ENCODE measurements at regions not wholly inside any gene's neighbourhood (a gene's known extent, or its start where the extent isn't known, plus 50 kb on each side); places are given as distances from the start of the nearest gene placed in this dataset.

DNA sequence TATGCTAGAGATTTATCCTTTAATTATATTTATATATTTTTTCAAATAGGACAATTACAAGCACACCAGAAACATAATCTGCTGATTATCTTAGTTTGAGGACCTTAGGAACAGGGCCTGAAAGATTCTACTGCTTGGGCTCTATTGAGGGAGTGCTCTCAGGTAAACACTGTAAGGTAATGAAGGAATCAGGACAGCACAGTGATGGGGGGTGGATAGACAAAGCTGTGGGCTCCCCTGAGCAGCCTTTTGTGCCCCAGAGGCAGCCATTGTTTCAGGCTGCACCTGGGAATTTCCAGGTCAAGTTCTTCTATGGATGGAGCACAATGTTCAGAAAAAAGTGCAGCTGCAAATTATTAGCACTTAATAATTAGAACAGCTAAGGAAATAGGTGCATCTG, 848.0 kb upstream of the CADM2 start:
- no peaks in the 10 kb centered on the region for H3K4me1 ChIP-seq
- DNase-seq (no peak), ATAC-seq (no peak)
- H3K4me3 ChIP-seq = no peak overlapping the region
- H3K27ac ChIP-seq = no peak overlapping the region
- intact Hi-C loops (cut with DNase I) = no loop called here
- no peaks in the 10 kb centered on the region for H3K9me3 ChIP-seq
- H3K27me3 ChIP-seq = no peaks in the 10 kb centered on the region
- no peaks in the 10 kb centered on the region for H3K36me3 ChIP-seq (replicated peaks in 1 of 2; ENCODE audit: insufficient read depth in 1 of 2, low read depth in 2 of 2)
- TF ChIP-seq, protein P1, sequence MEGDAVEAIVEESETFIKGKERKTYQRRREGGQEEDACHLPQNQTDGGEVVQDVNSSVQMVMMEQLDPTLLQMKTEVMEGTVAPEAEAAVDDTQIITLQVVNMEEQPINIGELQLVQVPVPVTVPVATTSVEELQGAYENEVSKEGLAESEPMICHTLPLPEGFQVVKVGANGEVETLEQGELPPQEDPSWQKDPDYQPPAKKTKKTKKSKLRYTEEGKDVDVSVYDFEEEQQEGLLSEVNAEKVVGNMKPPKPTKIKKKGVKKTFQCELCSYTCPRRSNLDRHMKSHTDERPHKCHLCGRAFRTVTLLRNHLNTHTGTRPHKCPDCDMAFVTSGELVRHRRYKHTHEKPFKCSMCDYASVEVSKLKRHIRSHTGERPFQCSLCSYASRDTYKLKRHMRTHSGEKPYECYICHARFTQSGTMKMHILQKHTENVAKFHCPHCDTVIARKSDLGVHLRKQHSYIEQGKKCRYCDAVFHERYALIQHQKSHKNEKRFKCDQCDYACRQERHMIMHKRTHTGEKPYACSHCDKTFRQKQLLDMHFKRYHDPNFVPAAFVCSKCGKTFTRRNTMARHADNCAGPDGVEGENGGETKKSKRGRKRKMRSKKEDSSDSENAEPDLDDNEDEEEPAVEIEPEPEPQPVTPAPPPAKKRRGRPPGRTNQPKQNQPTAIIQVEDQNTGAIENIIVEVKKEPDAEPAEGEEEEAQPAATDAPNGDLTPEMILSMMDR (IDR thresholded peaks at IDR 0.05) = no peak

DNA sequence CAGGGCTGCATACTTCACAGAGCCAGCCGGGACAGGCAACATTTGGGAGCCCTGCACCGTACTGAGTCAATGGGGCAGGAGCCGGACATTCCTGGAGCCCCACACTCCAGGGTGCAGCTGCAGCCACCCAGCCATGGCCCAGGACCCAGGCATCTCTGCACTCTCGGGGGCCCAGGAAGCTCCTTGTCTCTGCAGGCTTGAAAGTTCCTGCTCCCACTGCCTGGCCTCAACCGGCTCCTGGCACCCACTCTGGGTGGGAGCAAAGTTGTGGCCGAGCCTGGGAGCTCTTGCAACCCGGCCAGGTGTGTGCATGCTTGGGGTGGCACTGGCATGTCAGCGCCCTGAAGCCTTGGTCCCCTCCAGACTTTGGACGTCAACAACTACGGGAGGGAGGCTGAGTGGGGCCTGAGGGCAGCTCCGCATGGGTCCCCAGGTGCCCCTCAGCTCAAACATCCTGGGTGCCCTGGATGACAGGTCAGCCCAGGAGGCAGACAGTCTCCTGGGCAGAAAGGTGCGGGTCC, 833.5 kb upstream of the CADM2 start:
- TF ChIP-seq, protein P1 (IDR thresholded peaks at IDR 0.05) = no peak
- TF ChIP-seq POLR2A (IDR thresholded peaks at IDR 0.05) = no peak
- H3K36me3 ChIP-seq (replicated peaks in 1 of 2; ENCODE audit: insufficient read depth in 1 of 2, low read depth in 2 of 2) = no peaks in the 10 kb centered on the region
- H3K27me3 ChIP-seq = no peaks in the 10 kb centered on the region
- WGBS, 2 donors = 78 to 90% methylated on average over 4 to 10 of the region's 12 CpGs
- H3K27ac ChIP-seq = no peak overlapping the region
- DNase-seq (no peak), ATAC-seq (no peak)
- intact Hi-C loops (cut with DNase I) = no loop called here
- H3K4me3 ChIP-seq = no peak overlapping the region
- H3K9me3 ChIP-seq = no peaks in the 10 kb centered on the region
- no peaks in the 10 kb centered on the region for H3K4me1 ChIP-seq

DNA sequence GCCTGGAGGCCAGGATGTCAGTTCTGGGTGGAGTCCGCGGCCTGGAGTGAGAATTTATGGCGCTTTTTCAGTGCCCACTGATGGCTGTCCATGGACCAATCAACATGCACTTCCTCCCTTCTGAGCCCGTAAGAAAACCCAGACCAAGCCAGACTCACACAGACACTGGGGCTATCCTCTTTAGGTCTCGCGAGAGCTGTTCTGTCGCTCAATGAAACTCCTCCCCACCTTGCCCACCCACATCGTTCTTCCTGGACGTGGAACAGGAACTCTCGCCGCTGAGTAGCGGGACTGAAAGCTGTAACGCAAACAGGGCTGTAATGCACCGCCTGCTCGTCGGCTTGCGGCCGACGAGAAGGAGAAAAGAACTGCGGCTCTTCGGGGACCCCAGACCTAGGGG, 833.0 kb upstream of the CADM2 start:
- H3K9me3 ChIP-seq = no peaks in the 10 kb centered on the region
- 92 to 94% methylated on average over 21 of the region's 21 CpGs for WGBS, 2 donors
- no peak overlapping the region for H3K27ac ChIP-seq
- no peak overlapping the region for H3K4me3 ChIP-seq
- TF ChIP-seq, protein P1 (IDR thresholded peaks at IDR 0.05) = no peak
- TF ChIP-seq POLR2A (IDR thresholded peaks at IDR 0.05) = no peak
- no peaks in the 10 kb centered on the region for H3K36me3 ChIP-seq (replicated peaks in 1 of 2; ENCODE audit: insufficient read depth in 1 of 2, low read depth in 2 of 2)
- intact Hi-C loops (cut with DNase I) = no loop called here
- no peak for DNase-seq
- H3K4me1 ChIP-seq = no peaks in the 10 kb centered on the region
- no peak for ATAC-seq
- no peaks in the 10 kb centered on the region for H3K27me3 ChIP-seq

DNA sequence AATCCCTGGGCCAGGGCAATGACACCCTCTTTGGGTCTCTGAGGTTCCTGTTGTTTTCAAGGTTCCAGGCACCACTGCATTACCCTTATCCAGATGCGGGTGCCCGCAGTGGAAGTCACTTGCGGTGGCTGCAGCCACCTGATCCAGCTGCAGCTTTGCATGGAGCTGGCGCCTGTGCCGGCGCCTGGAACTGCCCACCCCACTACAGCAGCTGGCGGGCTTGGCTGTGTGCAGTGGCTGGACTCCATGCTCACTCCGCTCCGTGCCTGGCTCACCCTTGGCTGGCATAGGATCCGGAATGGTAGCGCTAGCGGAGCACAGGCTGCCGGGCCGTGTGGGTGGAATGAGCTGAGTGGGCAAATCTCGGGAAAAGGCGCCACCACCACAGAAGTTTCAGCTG, 832.6 kb upstream of the CADM2 start:
- intact Hi-C loops (cut with DNase I) = no loop called here

DNA sequence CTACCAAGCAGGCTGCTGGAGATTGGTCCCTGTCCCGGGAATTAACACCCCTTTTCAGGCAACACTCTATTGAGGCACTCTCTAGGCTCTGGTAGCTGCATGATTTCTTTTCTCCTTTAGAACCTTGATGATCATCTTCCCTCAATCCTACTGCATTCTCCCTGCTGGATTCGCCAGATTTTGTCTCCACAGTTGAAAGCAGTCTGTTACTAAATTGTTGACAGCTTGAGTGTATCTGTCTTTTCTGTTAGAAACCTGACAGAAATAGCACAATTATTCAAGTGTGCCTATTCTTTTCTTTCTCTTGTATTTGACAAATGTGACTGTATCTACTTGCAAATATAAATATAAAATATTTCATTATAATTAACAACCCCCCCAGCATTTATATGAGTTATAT, 830.8 kb upstream of the CADM2 start:
- no peaks in the 10 kb centered on the region for H3K9me3 ChIP-seq
- H3K4me1 ChIP-seq = no peaks in the 10 kb centered on the region
- TF ChIP-seq, protein P1 (IDR thresholded peaks at IDR 0.05) = no peak
- ATAC-seq = no peak
- no peak overlapping the region for H3K4me3 ChIP-seq
- no peaks in the 10 kb centered on the region for H3K36me3 ChIP-seq (replicated peaks in 1 of 2; ENCODE audit: insufficient read depth in 1 of 2, low read depth in 2 of 2)
- H3K27ac ChIP-seq = no peak overlapping the region
- WGBS, 2 donors = 46 to 48% methylated on average over 2 of the region's 2 CpGs
- intact Hi-C loops (cut with DNase I) = no loop called here
- DNase-seq = no peak
- no peaks in the 10 kb centered on the region for H3K27me3 ChIP-seq

More for the DNA sequence above, 832.6 kb upstream of the CADM2 start:
- H3K9me3 ChIP-seq = no peaks in the 10 kb centered on the region
- WGBS, 2 donors = 92 to 93% methylated on average over 9 to 15 of the region's 16 CpGs
- DNase-seq (no peak), ATAC-seq (no peak)
- no peak overlapping the region for H3K4me3 ChIP-seq
- H3K27ac ChIP-seq = no peak overlapping the region
- TF ChIP-seq, protein P1 (IDR thresholded peaks at IDR 0.05) = no peak
- TF ChIP-seq POLR2A (IDR thresholded peaks at IDR 0.05) = no peak
- no peaks in the 10 kb centered on the region for H3K27me3 ChIP-seq
- H3K4me1 ChIP-seq = no peaks in the 10 kb centered on the region
- H3K36me3 ChIP-seq (replicated peaks in 1 of 2; ENCODE audit: insufficient read depth in 1 of 2, low read depth in 2 of 2) = no peaks in the 10 kb centered on the region

All from body of pancreas (tissue), 4 donors.